GM12872 (cell line): ENCODE measurements at regions not wholly inside any gene's neighbourhood (a gene's known extent, or its start where the extent isn't known, plus 50 kb on each side); places are given as distances from the start of the nearest gene placed in this dataset.

Experiments used
- CTCF ChIP-seq: IDR thresholded peaks from 3 replicates; pipeline ENCODE4 v1.5.1; 2011; ENCODE audit warnings: low read depth, mild to moderate bottlenecking, low read length, moderate library complexity; ENCODE audit not compliant: insufficient read depth

- TF ChIP-seq CTCF: no peak
Measured at GRCh38 chr12:24738441-24738840, 210.5 kb downstream of the BCAT1 start.

GRCh38 chr12:24731596-24731995 lies 217.3 kb downstream of the BCAT1 start:
- no peak for TF ChIP-seq CTCF

GRCh38 chr12:24730489-24730896 lies 218.4 kb downstream of the BCAT1 start:
- TF ChIP-seq CTCF: no peak

- no peak for TF ChIP-seq CTCF
Measured at GRCh38 chr12:24728826-24729225, 220.1 kb downstream of the BCAT1 start.

- peak; percentile 49; the same call in 2 of the 3 replicates for TF ChIP-seq CTCF
Measured at GRCh38 chr12:24728366-24728765, 220.5 kb downstream of the BCAT1 start.

GRCh38 chr12:24725616-24726015 lies 223.3 kb downstream of the BCAT1 start:
- no peak for TF ChIP-seq CTCF

- no peak for TF ChIP-seq CTCF
Measured at GRCh38 chr12:24724814-24725213, 224.1 kb downstream of the BCAT1 start.

- TF ChIP-seq CTCF: no peak
Measured at GRCh38 chr12:24723759-24724158, 225.1 kb downstream of the BCAT1 start.
